Glutamatergic neuron (in vitro differentiated cells): ENCODE measurements at regions not wholly inside any gene's neighbourhood (a gene's known extent, or its start where the extent isn't known, plus 50 kb on each side); places are given as distances from the start of the nearest gene placed in this dataset.
A peak's percentile ranks its signal among the peaks of the same experiment; 100 is the strongest.

Experiments used
- DNase-seq: peaks from one replicate; pipeline ENCODE4 v3.0.0; 2022
- H3K27ac Mint-ChIP-seq: one replicate; pipeline ENCODE4 v1.8.0; 2020; ENCODE audit warnings: mild to moderate bottlenecking, mixed read lengths, inconsistent platforms; ENCODE audit not compliant: unreplicated experiment
- H3K27me3 Mint-ChIP-seq: one replicate; pipeline ENCODE4 v1.8.0; 2020; ENCODE audit warnings: mild to moderate bottlenecking, moderate library complexity, mixed read lengths, inconsistent platforms; ENCODE audit not compliant: unreplicated experiment
- H3K36me3 Mint-ChIP-seq: one replicate; pipeline ENCODE4 v1.8.0; 2020; ENCODE audit warnings: mild to moderate bottlenecking, mixed read lengths, inconsistent platforms; ENCODE audit not compliant: unreplicated experiment
- H3K4me1 Mint-ChIP-seq: one replicate; pipeline ENCODE4 v1.8.0; 2020; ENCODE audit warnings: mild to moderate bottlenecking, low read depth, mixed read lengths, inconsistent platforms; ENCODE audit not compliant: unreplicated experiment
- H3K4me3 Mint-ChIP-seq: one replicate; pipeline ENCODE4 v1.8.0; 2020; ENCODE audit warnings: mild to moderate bottlenecking, mixed read lengths, inconsistent platforms; ENCODE audit not compliant: unreplicated experiment
- H3K9me3 Mint-ChIP-seq: one replicate; pipeline ENCODE4 v1.8.0; 2020; ENCODE audit warnings: mild to moderate bottlenecking, moderate library complexity, mixed read lengths, inconsistent platforms; ENCODE audit not compliant: unreplicated experiment
- CTCF ChIP-seq: fragments of 200-600 bp; sonication (generic); IDR thresholded peaks from one replicate; pipeline ENCODE4 v1.5.0; 2021; ENCODE audit not compliant: partially characterized antibody, unreplicated experiment

GRCh38 chr19:5219551-5220304 is 120.9 kb downstream of the PTPRS start:
- Mint-ChIP-seq H3K4me1 (no peaks in the 10 kb centered on the region), H3K36me3 (peaks cover 10% of the 10 kb centered on the region), H3K4me3 (no peak overlapping the region), H3K9me3 (peaks cover 32% of the 10 kb centered on the region), H3K27ac (no peak overlapping the region), H3K27me3 (peaks cover 33% of the 10 kb centered on the region)
- DNase-seq: no peak
- TF ChIP-seq CTCF: no peak

- no peaks in the 10 kb centered on the region for H3K4me1 Mint-ChIP-seq
- H3K4me3 Mint-ChIP-seq: no peak overlapping the region
- H3K36me3 Mint-ChIP-seq: peaks cover 10% of the 10 kb centered on the region
- peaks cover 33% of the 10 kb centered on the region for H3K9me3 Mint-ChIP-seq
- no peak for TF ChIP-seq CTCF
- no peak overlapping the region for H3K27ac Mint-ChIP-seq
- no peak for DNase-seq
- H3K27me3 Mint-ChIP-seq: peaks cover 32% of the 10 kb centered on the region
Observed at GRCh38 chr19:5218963-5219530, 121.6 kb downstream of the PTPRS start.

- peaks cover 12% of the 10 kb centered on the region for H3K36me3 Mint-ChIP-seq
- no peak for TF ChIP-seq CTCF
- H3K4me3 Mint-ChIP-seq: no peak overlapping the region
- peaks cover 39% of the 10 kb centered on the region for H3K9me3 Mint-ChIP-seq
- no peaks in the 10 kb centered on the region for H3K4me1 Mint-ChIP-seq
- H3K27ac Mint-ChIP-seq: no peak overlapping the region
- H3K27me3 Mint-ChIP-seq: peaks cover 32% of the 10 kb centered on the region
- DNase-seq: no peak
Observed at GRCh38 chr19:5218255-5218855, 122.3 kb downstream of the PTPRS start.

- peak overlapping the region; percentile 1 for H3K27ac Mint-ChIP-seq
- TF ChIP-seq CTCF: no peak
- H3K27me3 Mint-ChIP-seq: peaks cover 38% of the 10 kb centered on the region
- no peaks in the 10 kb centered on the region for H3K4me1 Mint-ChIP-seq
- peaks cover 46% of the 10 kb centered on the region for H3K9me3 Mint-ChIP-seq
- peaks cover 19% of the 10 kb centered on the region for H3K36me3 Mint-ChIP-seq
- DNase-seq: no peak
- no peak overlapping the region for H3K4me3 Mint-ChIP-seq
Observed at GRCh38 chr19:5217171-5217570, 123.4 kb downstream of the PTPRS start.

GRCh38 chr19:5216141-5216847 is 124.3 kb downstream of the PTPRS start:
- Mint-ChIP-seq H3K27me3 (peaks cover 35% of the 10 kb centered on the region), H3K4me3 (no peak overlapping the region), H3K27ac (peak overlapping the region; percentile 33), H3K4me1 (no peaks in the 10 kb centered on the region), H3K36me3 (peaks cover 16% of the 10 kb centered on the region), H3K9me3 (peaks cover 43% of the 10 kb centered on the region)
- no peak for DNase-seq
- no peak for TF ChIP-seq CTCF
